ENCODE measurements at regions not wholly inside any gene's neighbourhood (a gene's known extent, or its start where the extent isn't known, plus 50 kb on each side); places are given as distances from the start of the nearest gene placed in this dataset.

- Histone ChIP-seq H3K4me3 (no peak overlapping the region), H3K36me3 (no peaks in the 10 kb centered on the region), H3K9me3 (no peaks in the 10 kb centered on the region), H3K27me3 (no peaks in the 10 kb centered on the region), H3K27ac (no peak overlapping the region), H3K4me1 (no peaks in the 10 kb centered on the region)
- no peak for TF ChIP-seq CTCF (IDR thresholded peaks at IDR 0.05)
- intact Hi-C loops (cut with DNase I; ENCODE audit: low total_unique reads): no loop called here
- DNase-seq: peak in 1 of 2 donors; percentile 44
These were observed 62.7 kb upstream of the TAF1B start for GRCh38 chr2:9780368-9781130.

- Histone ChIP-seq H3K4me1 (no peaks in the 10 kb centered on the region), H3K27ac (no peak overlapping the region), H3K27me3 (no peaks in the 10 kb centered on the region), H3K36me3 (no peaks in the 10 kb centered on the region), H3K4me3 (no peak overlapping the region), H3K9me3 (no peaks in the 10 kb centered on the region)
- DNase-seq: peak in 1 of 2 donors; percentile 51
- intact Hi-C loops (cut with DNase I; ENCODE audit: low total_unique reads): no loop called here
- no peak for TF ChIP-seq CTCF (IDR thresholded peaks at IDR 0.05)
These were observed 62.0 kb upstream of the TAF1B start for GRCh38 chr2:9781252-9781651.

- no peak overlapping the region for H3K27ac ChIP-seq
- intact Hi-C loops (cut with DNase I; ENCODE audit: low total_unique reads): no loop called here
- H3K27me3 ChIP-seq: no peaks in the 10 kb centered on the region
- no peaks in the 10 kb centered on the region for H3K9me3 ChIP-seq
- no peak for TF ChIP-seq CTCF (IDR thresholded peaks at IDR 0.05)
- H3K36me3 ChIP-seq: no peaks in the 10 kb centered on the region
- DNase-seq: peak in 1 of 2 donors; percentile 29
- H3K4me1 ChIP-seq: no peaks in the 10 kb centered on the region
- H3K4me3 ChIP-seq: no peak overlapping the region
These were observed 61.0 kb upstream of the TAF1B start for GRCh38 chr2:9782197-9782719.

GRCh38 chr2:9789371-9789770 lies 53.9 kb upstream of the TAF1B start:
- Histone ChIP-seq H3K36me3 (no peaks in the 10 kb centered on the region), H3K4me3 (no peak overlapping the region), H3K9me3 (peaks cover 0 to 4% (median 0%) of the 10 kb centered on the region in 3 donors), H3K4me1 (peaks cover 0 to 5% (median 1%) of the 10 kb centered on the region in 4 donors), H3K27me3 (peaks cover 0 to 3% of the 10 kb centered on the region in 2 donors), H3K27ac (no peak overlapping the region)
- DNase-seq: peak in 1 of 2 donors; percentile 56
- intact Hi-C loops (cut with DNase I; ENCODE audit: low total_unique reads): no loop called here
- TF ChIP-seq CTCF (IDR thresholded peaks at IDR 0.05): no peak

- Histone ChIP-seq H3K9me3 (peaks cover 0 to 4% (median 0%) of the 10 kb centered on the region in 3 donors), H3K27ac (no peak overlapping the region), H3K4me3 (no peak overlapping the region), H3K27me3 (peaks cover 0 to 4% of the 10 kb centered on the region in 2 donors), H3K36me3 (no peaks in the 10 kb centered on the region), H3K4me1 (peaks cover 0 to 5% (median 1%) of the 10 kb centered on the region in 4 donors)
- peak in 1 of 2 donors; percentile 39 for DNase-seq
- no peak for TF ChIP-seq CTCF (IDR thresholded peaks at IDR 0.05)
- intact Hi-C loops (cut with DNase I; ENCODE audit: low total_unique reads): no loop called here
These were observed 52.5 kb upstream of the TAF1B start for GRCh38 chr2:9790702-9791225.
